Osteoblast (primary cell): ENCODE measurements at regions not wholly inside any gene's neighbourhood (a gene's known extent, or its start where the extent isn't known, plus 50 kb on each side); places are given as distances from the start of the nearest gene placed in this dataset.

Experiments
- DNase-seq: peaks from one replicate; pipeline ENCODE4 v3.0.0; 2011; ENCODE audit warnings: low spot score, mixed read lengths; ENCODE audit not compliant: insufficient read length; ENCODE audit errors: missing footprints
- H2AFZ ChIP-seq: 2 replicates; pipeline ENCODE4 v1.6.0; 2011; ENCODE audit warnings: mild to moderate bottlenecking, low read length
- H3K27ac ChIP-seq: 2 replicates; pipeline ENCODE4 v1.5.1; 2011; ENCODE audit warnings: mild to moderate bottlenecking, low read depth, low read length, moderate library complexity
- H3K27me3 ChIP-seq: 2 replicates; pipeline ENCODE4 v1.6.0; 2012; ENCODE audit warnings: mild to moderate bottlenecking, control low read depth, inconsistent platforms, low read length, moderate library complexity; ENCODE audit not compliant: insufficient read depth
- H3K36me3 ChIP-seq: 2 replicates; pipeline ENCODE4 v1.5.1; 2011; ENCODE audit warnings: mild to moderate bottlenecking, low read length, control low read depth, moderate library complexity; ENCODE audit not compliant: insufficient read depth
- H3K4me1 ChIP-seq: 2 replicates; pipeline ENCODE4 v1.5.1; 2011; ENCODE audit warnings: mild to moderate bottlenecking, low read length, control low read depth, moderate library complexity; ENCODE audit not compliant: insufficient read depth
- H3K4me2 ChIP-seq: 2 replicates; pipeline ENCODE4 v1.6.0; 2011; ENCODE audit warnings: mild to moderate bottlenecking, low read length; ENCODE audit not compliant: insufficient read depth
- H3K4me3 ChIP-seq: fragments of 200-600 bp; sonication (generic); 3 replicates; pipeline ENCODE4 v1.5.1; 2012; ENCODE audit warnings: mild to moderate bottlenecking, low read length, inconsistent platforms; ENCODE audit not compliant: insufficient read depth
- H3K79me2 ChIP-seq: 2 replicates; pipeline ENCODE4 v1.6.0; 2012; ENCODE audit warnings: mild to moderate bottlenecking, low read length, control low read depth, inconsistent platforms; ENCODE audit not compliant: insufficient read depth
- H3K9me3 ChIP-seq: 2 replicates; pipeline ENCODE4 v1.5.1; 2011; ENCODE audit warnings: low read depth, low read length, control low read depth
- H4K20me1 ChIP-seq: 2 replicates; pipeline ENCODE4 v1.6.0; 2012; ENCODE audit warnings: mild to moderate bottlenecking, low read length, control low read depth; ENCODE audit not compliant: insufficient read depth
- CTCF ChIP-seq: IDR thresholded peaks from 2 replicates; pipeline ENCODE4 v1.5.1; 2011; ENCODE audit warnings: mild to moderate bottlenecking, low read depth, low read length, moderate library complexity; ENCODE audit errors: extremely low read depth

GRCh38 chr4:156614536-156614935 lies 357.1 kb downstream of the PDGFC start:
- Histone ChIP-seq H3K9me3 (no peaks in the 10 kb centered on the region), H3K4me2 (peak overlapping the region; percentile 25), H3K4me3 (no peak overlapping the region), H2AFZ (no peak overlapping the region), H3K27me3 (no peaks in the 10 kb centered on the region), H3K4me1 (peaks cover 18% of the 10 kb centered on the region), H4K20me1 (no peaks in the 10 kb centered on the region), H3K27ac (peak overlapping the region; percentile 60), H3K36me3 (no peaks in the 10 kb centered on the region), H3K79me2 (no peaks in the 10 kb centered on the region)
- no peak for DNase-seq
- no peak for TF ChIP-seq CTCF

- Histone ChIP-seq H3K4me3 (no peak overlapping the region), H2AFZ (no peak overlapping the region), H3K9me3 (no peaks in the 10 kb centered on the region), H3K79me2 (no peaks in the 10 kb centered on the region), H3K4me1 (peaks cover 18% of the 10 kb centered on the region), H3K36me3 (no peaks in the 10 kb centered on the region), H3K4me2 (no peak overlapping the region), H3K27ac (no peak overlapping the region), H4K20me1 (no peaks in the 10 kb centered on the region), H3K27me3 (no peaks in the 10 kb centered on the region)
- no peak for DNase-seq
- TF ChIP-seq CTCF: no peak
These were observed 362.2 kb downstream of the PDGFC start for GRCh38 chr4:156609421-156609820.

DNA sequence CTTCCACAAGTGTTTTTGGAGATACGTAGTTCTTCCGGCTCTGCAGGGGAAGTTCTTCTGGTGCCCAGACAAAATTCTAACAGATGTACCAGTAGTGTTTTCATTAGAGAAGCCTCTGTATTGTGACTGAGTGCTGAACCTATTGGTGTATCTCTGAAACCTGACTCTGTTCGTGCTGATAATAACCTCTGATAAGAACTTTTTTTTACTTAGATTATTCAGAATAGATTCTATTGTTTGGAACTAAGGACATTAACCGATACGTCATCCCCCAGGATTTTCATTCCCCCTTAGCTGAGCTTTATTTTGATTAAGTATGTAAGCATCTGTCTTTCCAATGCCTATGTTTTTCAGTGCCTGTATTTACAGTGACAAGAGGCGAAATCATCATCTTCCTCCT lies 362.9 kb downstream of the PDGFC start:
- DNase-seq: no peak

DNA sequence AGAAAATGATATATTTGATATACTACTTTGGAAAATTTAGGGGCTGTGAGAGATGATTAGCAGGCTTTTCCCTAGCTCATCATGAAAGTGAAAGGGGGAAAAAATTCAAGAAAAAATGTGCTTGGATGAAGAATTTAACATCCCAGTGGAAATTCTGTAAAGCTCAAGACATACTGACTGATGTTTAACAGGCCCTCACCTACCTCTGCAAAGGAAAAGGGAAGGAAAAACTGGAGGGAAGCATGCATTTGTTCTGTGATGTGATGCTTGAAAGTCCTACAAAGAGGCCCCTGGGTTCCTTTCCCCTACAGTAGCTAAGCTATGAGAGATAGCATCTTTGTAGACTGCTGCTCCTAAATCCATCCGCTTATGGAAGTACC lies 364.1 kb downstream of the PDGFC start:
- H3K4me1 ChIP-seq: peaks cover 13% of the 10 kb centered on the region
- TF ChIP-seq CTCF: no peak
- no peak overlapping the region for H3K4me3 ChIP-seq
- H3K36me3 ChIP-seq: no peaks in the 10 kb centered on the region
- peak overlapping the region; percentile 27 for H3K4me2 ChIP-seq
- no peaks in the 10 kb centered on the region for H3K27me3 ChIP-seq
- no peaks in the 10 kb centered on the region for H3K9me3 ChIP-seq
- no peaks in the 10 kb centered on the region for H4K20me1 ChIP-seq
- H2AFZ ChIP-seq: no peak overlapping the region
- H3K79me2 ChIP-seq: no peaks in the 10 kb centered on the region
- DNase-seq: no peak
- H3K27ac ChIP-seq: peak overlapping the region; percentile 67

More for the DNA sequence above, 362.9 kb downstream of the PDGFC start:
- TF ChIP-seq CTCF: no peak
- no peak overlapping the region for H3K4me2 ChIP-seq
- no peaks in the 10 kb centered on the region for H3K79me2 ChIP-seq
- H3K9me3 ChIP-seq: no peaks in the 10 kb centered on the region
- no peaks in the 10 kb centered on the region for H4K20me1 ChIP-seq
- H3K27ac ChIP-seq: no peak overlapping the region
- H3K36me3 ChIP-seq: no peaks in the 10 kb centered on the region
- no peaks in the 10 kb centered on the region for H3K27me3 ChIP-seq
- no peak overlapping the region for H3K4me3 ChIP-seq
- peaks cover 13% of the 10 kb centered on the region for H3K4me1 ChIP-seq
- no peak overlapping the region for H2AFZ ChIP-seq
